NCI-H2081 (cell line): ENCODE measurements at regions not wholly inside any gene's neighbourhood (a gene's known extent, or its start where the extent isn't known, plus 50 kb on each side); places are given as distances from the start of the nearest gene placed in this dataset.
"Not testable (repeated sequence)": the region's sequence is repeated elsewhere in the genome, so short reads cannot be mapped to it uniquely, and the experiment has no call there.

Experiments used
- DNase-seq, 2 experiments: peaks; one replicate each; lab custom pipeline; 2025; lab: John Stamatoyannopoulos, UW

DNA sequence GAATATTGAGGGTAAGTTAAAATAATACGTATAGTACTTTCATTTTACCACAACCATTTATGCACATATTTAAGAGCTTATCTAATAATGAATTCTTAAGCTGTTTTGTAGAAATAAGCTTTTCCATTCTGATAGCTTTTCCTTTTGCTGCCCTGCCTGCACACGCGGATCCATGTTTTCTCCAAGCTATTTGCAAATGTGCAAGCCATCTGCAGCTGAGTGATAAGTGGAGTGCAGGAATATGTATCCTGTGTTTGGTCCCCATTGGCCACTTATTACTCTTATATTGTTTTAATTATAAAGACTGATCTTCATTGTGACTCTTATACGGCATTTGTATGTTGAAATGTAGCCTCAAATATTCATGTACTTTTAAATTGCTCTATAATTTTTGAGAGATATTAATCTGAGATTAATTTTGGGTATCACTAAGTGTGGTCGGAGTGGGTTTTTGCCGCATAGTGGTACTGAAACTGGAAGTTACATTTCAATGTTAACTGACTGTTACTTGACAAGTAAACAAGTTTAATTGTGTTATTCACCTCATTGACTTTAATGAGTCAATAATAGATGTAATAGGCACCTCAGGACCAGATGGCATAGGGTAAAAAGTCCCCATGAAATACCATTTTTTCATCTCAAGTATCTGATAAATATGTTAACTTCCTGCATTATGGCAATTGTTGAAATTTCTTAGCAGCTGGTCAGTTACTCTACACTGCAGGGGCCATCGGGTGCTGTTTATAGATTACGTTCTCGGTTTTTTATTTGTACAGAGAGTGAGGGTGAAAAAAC lies 1567.4 kb downstream of the EFNB2 start:
- no peak for DNase-seq

DNA sequence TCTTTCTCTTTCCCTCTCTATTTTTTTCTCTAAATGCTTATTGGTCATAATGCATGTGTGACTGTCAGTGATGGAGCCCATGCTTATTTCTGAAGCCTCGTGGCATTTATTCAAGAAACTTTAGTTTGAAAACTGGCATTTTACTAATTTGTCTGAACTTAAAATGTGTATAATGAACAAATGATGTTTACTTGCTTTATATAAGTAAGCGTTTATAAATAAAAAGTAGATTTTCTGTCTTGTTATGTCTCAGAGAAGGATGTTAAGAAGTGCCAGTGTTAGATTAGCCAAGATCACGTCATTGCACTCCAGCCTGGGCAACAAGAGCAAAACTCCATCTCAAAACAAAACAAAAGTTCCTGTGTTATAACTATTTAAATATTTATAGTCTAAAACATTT lies 1568.1 kb downstream of the EFNB2 start:
- DNase-seq: no peak

DNA sequence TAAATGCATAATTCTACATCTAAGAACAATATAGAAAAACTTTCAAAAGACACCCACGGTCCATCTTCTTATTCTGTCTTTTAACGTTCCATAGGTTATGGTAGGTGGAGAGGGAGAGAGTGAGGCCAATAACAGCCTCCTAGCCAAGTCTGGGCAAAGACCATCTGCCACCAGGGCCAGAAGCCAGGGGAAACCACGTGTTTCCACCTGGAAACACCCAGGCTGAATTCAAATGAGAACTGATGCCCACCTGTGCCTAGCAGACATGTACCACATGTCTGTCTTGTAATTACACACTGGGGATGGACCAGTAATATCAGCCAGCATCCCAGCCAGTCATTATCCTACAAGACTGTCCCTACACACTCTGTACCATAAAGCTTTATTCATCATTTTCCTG lies 1573.1 kb downstream of the EFNB2 start:
- no peak for DNase-seq

DNA sequence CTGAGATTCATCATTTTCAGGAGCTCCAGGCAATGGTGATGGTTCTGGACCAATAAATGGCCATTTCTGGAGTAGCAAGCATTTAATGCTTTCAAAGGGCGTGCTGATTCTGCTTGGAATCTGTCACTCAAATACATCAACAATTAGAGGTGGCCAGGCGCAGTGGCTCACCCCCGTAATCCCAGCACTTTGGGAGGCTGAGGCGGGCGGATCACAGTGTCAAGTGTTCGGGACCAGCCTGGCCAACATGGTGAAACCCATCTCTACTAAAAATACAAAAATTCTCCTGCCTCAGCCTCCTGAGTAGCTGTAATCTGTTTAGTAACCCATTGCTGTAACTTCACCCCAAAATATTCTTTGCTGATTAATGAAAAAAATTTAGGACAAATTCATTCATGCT lies 1574.2 kb downstream of the EFNB2 start:
- DNase-seq: no peak

DNA sequence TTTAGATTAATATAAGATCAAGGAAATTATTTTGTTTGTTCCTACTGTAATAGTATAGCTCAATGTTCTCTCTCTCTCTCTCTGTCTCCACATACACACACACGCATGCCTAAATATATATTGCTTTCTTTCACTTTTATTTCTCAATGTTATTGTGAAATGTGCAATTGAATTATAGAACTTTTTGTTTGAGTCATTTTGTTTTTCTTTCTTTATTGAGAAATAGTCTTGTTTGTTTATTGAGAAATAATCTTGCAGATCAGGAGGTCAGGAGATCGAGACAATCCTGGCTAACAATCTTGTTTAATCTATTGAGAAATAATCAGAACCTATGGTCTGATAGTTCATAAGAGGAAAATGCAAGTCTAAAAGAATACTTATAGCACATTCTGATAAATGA lies 1581.3 kb downstream of the EFNB2 start:
- no peak for DNase-seq

DNA sequence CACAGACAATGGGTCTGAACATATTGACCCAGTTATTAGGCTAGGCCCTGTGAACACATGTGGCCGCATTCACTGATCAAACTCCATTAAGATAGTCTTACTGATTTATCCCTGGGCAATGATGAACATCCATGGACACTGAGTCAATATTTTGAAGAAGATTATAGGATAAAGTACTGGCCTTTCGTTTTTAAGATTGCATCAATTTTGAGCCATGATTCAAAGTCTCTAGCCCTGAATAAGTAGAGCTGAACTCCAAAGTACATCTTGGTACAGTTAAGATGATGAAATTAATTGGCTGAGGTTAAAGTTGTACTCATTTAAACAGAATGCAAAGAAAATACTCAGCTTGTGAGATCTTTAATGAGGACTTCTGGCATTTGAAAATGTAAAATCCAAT lies 1581.9 kb downstream of the EFNB2 start:
- no peak for DNase-seq

DNA sequence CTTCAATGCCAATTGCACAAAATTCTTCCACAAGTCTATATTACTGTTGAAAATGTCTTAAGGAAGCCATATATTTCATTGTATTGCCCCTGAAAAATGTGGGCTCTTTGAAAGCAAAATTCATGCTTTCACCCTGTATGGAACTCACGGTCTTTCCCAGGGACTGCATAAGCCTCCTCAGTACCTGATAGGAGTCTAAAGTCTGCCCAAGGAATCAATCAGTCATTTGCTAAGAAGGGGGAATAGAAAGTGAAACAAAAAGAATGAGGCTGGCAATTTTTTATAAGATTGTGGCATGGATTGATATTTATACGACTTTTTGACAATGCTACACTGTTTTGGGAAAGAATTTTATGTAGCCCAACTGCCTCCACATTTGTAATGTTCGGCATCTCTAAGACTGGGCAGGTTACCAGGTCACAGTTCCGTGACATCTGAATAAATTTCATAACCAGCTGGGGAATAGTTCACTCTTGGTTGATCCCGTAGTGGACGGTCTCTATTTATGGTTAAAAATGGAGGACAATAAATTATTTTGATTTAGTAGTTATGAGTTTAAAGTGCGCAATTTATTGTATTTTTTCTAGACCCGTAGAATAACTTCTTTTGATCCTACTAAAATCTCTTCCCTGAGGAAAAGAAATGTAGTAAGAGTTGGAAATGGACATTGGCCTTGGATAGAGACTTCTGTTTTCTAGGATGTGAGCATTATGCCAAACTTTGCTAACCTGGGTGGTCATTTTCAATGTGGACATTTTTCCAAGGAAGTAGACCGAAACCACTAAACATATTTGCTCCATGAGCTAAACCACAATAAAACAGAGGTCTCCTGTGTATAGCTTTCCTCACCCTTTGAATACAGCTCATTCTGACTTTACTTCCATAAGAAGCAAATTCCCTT lies 1585.4 kb downstream of the EFNB2 start:
- no peak for DNase-seq

DNA sequence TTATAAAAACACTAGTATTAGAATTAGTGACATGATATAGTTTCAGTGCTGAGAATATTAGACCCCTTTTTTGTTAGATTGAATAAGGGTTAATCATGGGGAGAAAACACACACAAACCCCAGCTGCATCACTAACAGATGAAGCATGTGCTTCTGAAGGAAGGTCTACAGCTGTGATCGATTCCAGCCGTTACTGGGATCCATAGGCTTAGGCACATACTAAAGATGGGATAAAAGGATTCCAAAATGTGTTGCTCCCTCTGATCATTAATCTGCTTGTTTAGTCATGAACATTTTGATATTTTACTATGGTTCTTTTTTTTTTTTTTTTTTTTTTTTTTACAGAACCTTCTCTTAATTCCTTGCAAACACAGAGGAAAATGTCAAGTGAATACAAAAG lies 1591.3 kb downstream of the EFNB2 start:
- no peak for DNase-seq

DNA sequence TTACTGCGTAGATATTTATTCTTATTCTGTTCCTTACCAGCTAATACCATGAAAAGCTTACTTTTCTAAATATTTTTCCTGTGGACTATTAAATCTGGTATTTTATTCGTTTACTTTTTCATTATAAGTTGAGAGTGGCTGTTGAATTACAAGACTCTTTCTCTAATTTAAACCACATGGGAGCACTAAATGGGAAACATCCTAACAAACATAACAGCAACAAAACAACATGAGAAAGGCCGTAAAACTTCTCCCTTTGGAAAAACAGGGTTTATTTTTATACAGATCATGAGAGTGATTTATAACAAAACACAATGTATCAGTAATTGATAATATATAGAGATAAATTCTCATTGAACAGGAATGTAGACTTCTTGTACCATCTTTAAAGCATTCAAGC lies 1592.1 kb downstream of the EFNB2 start:
- no peak for DNase-seq

DNA sequence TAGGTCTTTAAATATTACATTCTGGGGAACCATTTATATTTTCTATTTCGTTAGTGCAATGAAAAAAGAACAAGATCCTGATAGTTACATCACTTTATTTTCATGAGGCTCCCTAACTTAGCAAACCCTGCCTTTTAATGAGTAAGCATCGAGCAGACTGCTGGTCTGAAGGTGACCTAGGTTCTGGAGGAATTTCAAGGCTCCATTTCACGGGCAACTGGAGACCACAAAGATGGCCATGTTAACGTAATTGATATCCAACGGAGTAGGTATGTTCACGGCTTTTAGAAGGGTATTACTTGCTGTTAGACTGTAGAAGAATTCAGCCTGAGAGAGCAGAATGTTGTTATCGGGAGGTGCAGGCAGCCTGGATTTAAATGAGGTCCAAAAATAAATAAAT lies 1597.6 kb downstream of the EFNB2 start:
- no peak for DNase-seq

DNA sequence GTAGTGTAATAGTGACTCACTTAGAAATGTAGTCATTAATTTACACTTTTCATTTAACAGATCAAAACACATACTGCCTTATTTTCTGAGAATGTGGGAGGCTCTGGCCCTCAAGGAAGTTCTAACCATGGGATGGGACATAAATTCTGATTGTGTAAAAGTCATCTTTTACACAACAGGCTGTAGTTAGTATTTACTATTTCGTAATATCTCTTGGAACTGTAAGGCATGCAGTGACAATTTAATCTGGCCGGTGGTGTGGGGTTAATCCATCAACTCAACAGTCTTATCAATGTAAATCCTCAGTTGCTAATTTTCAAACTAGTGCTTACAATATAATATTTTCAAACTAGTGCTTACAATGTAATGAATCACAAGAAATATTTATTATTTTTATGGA lies 1599.2 kb downstream of the EFNB2 start:
- DNase-seq: no peak

DNA sequence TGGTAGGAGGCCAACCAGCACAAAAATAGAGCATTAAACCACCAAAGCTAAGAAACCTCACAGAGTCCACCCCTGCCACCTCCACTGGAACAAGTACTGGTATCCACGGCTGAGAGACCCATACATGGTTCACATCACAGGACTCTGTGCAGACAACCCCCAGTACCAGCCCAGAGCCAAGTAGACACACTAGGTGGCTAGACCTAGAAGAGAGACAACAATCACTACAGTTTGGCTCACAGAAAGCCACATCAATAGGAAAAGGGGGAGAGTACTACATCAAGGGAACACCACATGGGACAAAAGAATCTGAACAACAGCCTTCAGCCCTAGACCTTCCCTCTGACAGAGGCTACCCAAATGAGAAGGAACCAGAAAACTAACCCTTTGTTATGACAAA lies 1614.9 kb downstream of the EFNB2 start:
- not testable (repeated sequence) for DNase-seq

DNA sequence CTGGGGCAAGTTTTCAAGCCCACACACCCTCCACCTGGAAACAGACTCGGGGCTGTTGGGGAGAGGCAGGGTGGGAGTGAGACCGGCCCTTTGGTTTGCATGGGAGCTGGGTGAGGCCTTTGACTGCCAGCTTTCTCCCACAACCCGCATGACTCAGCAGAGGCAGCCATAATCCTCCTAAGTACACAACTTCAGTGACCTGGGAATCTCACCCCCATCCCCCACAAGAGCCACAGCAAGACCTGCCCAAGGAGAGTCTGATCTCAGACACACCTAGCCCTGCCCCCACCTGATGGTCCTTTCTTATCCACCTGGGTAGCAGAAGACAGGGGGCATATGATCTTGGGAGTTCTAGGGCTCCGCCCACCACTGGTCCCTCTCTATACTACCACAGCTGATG lies 1615.4 kb downstream of the EFNB2 start:
- no peak for DNase-seq

DNA sequence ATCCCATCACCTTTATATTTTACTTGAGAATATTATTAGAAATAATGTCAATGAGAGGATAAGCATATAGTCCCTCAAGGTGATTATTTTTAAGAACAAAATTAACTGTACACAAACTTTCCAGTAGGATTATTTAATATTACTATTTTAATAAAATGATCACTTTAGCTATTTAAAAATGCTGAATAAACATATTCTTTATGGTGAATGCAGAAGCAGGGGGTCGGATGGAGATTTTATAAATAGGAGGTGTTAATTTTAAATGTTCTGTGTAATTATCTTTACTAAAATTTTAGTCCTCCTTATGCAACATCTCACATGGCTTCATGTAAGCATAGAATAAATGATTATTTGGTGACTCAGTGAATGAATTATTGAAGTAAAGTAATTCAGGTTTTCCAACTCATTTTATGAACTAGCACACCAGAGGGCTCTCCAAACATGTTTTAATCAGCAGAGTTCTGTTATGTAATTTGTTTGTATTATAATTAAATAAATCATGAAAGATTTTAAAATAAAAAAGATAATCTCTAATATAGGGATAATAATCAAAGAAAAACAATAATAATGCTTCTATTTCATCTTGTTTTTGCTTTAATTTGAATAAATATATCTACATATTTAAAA lies 1635.2 kb downstream of the EFNB2 start:
- no peak for DNase-seq

DNA sequence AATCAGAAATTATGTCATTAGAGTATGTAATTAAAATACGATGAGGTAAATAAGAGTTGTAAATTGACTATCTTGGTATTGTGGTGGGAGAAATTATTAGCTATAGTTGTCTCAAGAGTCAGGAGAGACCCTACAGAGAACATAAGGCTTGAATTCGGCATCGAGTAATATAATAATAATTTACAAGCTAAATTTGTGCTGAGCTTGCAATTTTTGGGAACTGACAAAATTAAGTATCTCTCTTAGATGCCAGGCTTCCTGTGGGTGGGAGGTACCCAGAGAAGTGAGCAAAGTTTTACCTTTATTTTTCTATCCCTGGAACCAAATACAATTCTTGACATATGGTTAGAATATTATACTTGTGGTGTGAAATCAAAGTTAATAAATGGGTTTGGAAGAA lies 1637.0 kb downstream of the EFNB2 start:
- DNase-seq: no peak

DNA sequence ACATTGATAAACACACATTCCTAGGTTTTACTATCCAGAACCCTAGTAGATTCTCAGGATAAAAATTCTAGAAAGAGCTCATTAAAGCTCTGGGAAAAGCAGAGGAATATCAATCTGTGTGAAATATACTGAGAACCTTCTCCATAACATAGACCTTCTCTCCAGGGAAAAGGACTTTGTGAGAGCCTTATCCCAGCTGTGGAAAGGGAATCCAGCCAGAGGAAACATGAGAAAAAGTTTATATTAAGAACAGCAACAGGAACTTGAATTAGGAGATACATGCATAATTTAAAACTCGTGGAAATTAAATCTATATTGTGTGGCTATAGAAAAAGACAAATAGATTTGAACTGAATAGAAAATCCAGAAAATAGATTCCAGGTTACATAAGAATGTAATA lies 1639.9 kb downstream of the EFNB2 start:
- no peak for DNase-seq

DNA sequence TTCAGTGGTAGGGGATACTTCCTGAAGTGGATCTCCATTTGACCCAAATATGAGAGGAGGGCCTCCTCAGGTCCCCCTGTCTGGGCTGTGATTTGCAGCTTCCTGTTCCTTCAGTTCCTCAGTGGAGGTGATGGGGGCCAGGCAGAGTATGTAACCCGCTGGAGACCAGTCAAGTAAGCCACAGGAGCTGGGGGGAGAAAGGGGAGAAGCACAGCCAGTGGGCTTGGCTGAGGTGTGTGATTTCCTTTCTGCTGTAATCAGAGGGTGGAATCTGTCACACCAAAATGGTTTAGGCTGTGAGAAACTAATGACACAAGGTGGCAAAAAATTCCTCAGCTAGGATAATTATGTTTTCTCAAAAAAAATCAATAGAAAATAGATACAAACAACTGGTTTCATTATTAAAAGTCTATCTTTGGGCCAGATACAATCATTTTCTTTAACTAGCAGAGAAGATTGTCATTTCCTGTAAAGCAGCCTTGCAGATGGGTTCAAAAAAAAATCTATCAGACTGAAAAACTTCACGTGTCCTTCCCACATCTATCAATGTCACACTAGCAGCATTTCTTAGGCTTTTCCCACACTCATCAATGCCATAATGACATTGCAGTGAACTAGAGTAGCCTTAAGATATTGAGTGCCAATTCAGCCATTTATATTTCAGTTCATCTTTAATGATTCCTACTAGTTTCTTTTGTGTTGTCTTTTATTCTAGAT lies 1660.3 kb downstream of the EFNB2 start:
- no peak for DNase-seq

DNA sequence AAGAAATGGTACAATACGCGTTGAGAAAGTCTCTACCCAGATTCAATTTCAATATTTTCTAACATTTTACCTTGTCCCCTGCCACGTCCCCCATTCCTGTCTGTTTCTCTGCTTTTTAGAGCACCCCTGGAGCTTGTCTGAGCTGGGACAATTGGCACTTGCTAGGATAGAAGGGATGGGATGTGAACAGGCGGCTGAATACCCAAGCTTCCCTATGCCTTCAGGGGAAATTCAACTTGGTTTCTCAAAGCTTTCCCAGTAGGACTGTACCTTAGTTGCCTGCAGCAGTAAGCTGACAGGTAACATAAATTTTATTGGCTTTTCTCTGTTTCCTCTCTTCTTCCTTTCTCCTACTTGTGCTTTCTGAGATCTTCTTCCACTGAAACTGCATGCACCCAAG lies 1663.3 kb downstream of the EFNB2 start:
- no peak for DNase-seq

DNA sequence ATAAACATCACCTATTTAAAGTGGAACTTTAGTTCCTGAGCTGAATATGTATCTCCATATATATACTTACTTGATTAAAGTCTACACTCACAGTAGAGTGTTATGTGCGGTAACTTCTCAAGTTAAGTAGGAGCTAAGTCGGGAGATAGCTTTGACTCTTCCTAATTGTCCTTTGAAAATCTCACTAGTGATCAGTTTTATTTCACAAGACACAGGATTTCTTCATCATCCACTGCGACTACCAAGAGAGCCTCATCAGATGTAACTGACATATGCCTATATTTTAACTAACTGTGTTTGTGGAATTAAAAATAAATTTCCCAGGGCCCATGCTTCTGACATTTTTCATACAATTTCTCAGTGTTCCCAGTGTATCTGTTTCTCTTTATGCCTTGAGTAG lies 1664.0 kb downstream of the EFNB2 start:
- no peak for DNase-seq

DNA sequence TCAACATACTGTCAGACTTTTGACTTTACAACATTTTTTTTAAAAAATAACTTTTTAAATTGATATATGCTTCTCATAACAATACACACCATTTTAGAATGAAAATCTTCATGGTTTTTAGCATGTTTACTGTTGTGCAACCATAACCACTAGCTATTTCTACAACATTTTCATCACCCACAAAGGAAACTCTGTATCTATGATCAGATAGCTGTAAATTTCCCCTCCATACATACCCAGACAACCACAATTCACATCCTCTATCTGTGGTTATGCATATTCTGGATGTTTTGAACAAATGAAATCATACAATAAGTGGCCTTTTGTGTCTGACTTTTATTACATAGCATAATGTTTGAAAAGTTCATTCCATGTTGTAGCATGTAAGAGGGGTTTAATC lies 1666.0 kb downstream of the EFNB2 start:
- DNase-seq: no peak

DNA sequence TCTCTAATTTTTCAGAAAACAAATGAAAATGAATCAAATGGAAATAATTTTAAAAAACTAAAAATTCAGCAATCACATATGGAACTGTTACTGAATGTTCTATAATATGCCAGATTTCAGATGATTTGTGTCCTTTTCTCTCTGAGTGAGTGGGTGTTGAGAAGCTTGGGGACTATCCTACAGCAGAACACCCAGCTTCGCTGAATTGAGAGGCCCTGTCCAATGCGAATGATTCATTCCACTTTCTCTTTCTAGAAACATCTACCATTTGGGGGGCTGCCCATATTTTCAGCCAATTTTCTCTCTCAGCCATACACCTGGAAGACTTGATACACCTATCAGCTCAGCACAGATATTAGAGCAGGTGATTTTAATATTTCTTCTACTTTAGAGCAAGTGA lies 1666.7 kb downstream of the EFNB2 start:
- DNase-seq: no peak

DNA sequence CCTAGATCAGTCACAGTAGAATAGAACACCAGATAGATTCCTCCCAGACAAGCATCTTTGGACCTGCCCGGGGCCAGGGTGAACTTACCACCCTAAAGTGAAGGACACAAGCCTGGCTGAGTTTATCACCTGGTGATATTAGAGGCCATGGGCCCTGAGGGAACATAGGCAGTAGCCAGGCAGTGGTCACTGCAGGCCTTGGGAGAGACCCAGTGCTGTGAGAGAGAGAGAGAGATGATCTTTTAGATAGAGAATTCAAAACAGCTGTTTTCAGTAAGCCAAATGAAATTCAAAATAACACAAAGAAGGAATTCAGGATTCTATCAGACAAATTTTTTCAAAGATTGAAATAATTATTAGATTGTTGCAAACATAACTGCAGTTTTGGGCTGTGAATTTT lies 1679.9 kb downstream of the EFNB2 start:
- DNase-seq: no peak
